Ectodermal cell (in vitro differentiated cells): ENCODE measurements at regions not wholly inside any gene's neighbourhood (a gene's known extent, or its start where the extent isn't known, plus 50 kb on each side); places are given as distances from the start of the nearest gene placed in this dataset.
"Not testable (repeated sequence)": the region's sequence is repeated elsewhere in the genome, so short reads cannot be mapped to it uniquely, and the experiment has no call there.

Source experiments
- H3K27ac ChIP-seq: 2 replicates; pipeline ENCODE4 v1.7.0; 2013; ENCODE audit warnings: mild to moderate bottlenecking, low read depth, low read length; ENCODE audit not compliant: insufficient read depth, poor library complexity, severe bottlenecking
- H3K27me3 ChIP-seq: 2 replicates; pipeline ENCODE4 v1.7.0; 2013; ENCODE audit warnings: mild to moderate bottlenecking, low read length; ENCODE audit not compliant: insufficient read depth, control insufficient read depth, poor library complexity, severe bottlenecking
- H3K36me3 ChIP-seq: one replicate; pipeline ENCODE4 v1.7.0; 2013; ENCODE audit warnings: low read length; ENCODE audit not compliant: control insufficient read depth, insufficient read depth
- H3K4me1 ChIP-seq: one replicate; pipeline ENCODE4 v1.7.0; 2013; ENCODE audit warnings: low read length; ENCODE audit not compliant: control insufficient read depth, insufficient read depth
- H3K4me3 ChIP-seq: 2 replicates; pipeline ENCODE4 v1.7.0; 2013; ENCODE audit warnings: low read depth, low read length, control low read depth; ENCODE audit not compliant: insufficient read depth
- H3K9me3 ChIP-seq: 2 replicates; pipeline ENCODE4 v1.7.0; 2013; ENCODE audit warnings: mild to moderate bottlenecking, low read length, moderate library complexity; ENCODE audit not compliant: control insufficient read depth
- WGBS, 2 experiments: methylation state at CpG; one replicate each; pipeline ENCODE4 v1.1.7; 2013; ENCODE audit warnings: missing lambda C conversion rate in 2 of 2; 5-methylcytosine and 5-hydroxymethylcytosine counted together

GRCh38 chr5:10898514-10898913, 137.5 kb upstream of the DAP start:
- H3K4me1 ChIP-seq, result peaks cover 12% of the 10 kb centered on the region
- H3K9me3 ChIP-seq, result no peaks in the 10 kb centered on the region
- H3K27me3 ChIP-seq, result no peaks in the 10 kb centered on the region
- no peak overlapping the region for H3K27ac ChIP-seq
- WGBS, 2 experiments, result 44 to 46% methylated on average over 4 of the region's 4 CpGs
- no peaks in the 10 kb centered on the region for H3K36me3 ChIP-seq
- H3K4me3 ChIP-seq, result no peak overlapping the region

DNA sequence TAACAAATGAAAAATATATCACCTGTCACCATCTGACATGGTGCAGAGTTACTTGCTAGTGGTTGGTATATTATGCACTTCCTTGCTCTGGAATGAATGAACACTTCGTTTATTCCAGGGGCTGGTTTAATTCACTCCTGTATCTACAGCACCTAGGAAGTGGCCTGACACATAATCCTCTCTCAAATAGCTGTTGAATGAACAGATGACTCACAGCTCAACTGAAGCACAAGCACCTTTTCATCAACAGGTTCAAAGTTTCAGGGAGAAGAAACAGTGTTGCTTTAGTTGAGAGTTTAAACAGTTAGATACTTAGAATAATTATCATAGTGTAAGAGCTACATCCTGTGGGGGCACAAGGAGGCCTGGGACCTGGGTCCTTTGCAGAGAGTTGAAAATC, 135.0 kb upstream of the DAP start:
- no peak overlapping the region for H3K4me3 ChIP-seq
- H3K9me3 ChIP-seq, result no peaks in the 10 kb centered on the region
- WGBS, 2 experiments, result 86 to 92% methylated on average over 1 of the region's 1 CpG
- H3K27ac ChIP-seq, result no peak overlapping the region
- peaks cover 12% of the 10 kb centered on the region for H3K4me1 ChIP-seq
- H3K36me3 ChIP-seq, result no peaks in the 10 kb centered on the region
- no peaks in the 10 kb centered on the region for H3K27me3 ChIP-seq

GRCh38 chr5:10894445-10895054, 133.5 kb upstream of the DAP start:
- WGBS, 2 experiments, result 78 to 83% methylated on average over 9 of the region's 9 CpGs
- Histone ChIP-seq H3K36me3 (no peaks in the 10 kb centered on the region), H3K9me3 (no peaks in the 10 kb centered on the region), H3K27ac (no peak overlapping the region), H3K4me1 (peaks cover 3% of the 10 kb centered on the region), H3K4me3 (no peak overlapping the region), H3K27me3 (no peaks in the 10 kb centered on the region)

- Histone ChIP-seq H3K4me3 (no peak overlapping the region), H3K27me3 (no peaks in the 10 kb centered on the region), H3K9me3 (no peaks in the 10 kb centered on the region), H3K27ac (no peak overlapping the region), H3K36me3 (no peaks in the 10 kb centered on the region), H3K4me1 (no peaks in the 10 kb centered on the region)
- 90 to 92% methylated on average over 4 of the region's 4 CpGs for WGBS, 2 experiments
These were observed 131.8 kb upstream of the DAP start for GRCh38 chr5:10892911-10893215.

DNA sequence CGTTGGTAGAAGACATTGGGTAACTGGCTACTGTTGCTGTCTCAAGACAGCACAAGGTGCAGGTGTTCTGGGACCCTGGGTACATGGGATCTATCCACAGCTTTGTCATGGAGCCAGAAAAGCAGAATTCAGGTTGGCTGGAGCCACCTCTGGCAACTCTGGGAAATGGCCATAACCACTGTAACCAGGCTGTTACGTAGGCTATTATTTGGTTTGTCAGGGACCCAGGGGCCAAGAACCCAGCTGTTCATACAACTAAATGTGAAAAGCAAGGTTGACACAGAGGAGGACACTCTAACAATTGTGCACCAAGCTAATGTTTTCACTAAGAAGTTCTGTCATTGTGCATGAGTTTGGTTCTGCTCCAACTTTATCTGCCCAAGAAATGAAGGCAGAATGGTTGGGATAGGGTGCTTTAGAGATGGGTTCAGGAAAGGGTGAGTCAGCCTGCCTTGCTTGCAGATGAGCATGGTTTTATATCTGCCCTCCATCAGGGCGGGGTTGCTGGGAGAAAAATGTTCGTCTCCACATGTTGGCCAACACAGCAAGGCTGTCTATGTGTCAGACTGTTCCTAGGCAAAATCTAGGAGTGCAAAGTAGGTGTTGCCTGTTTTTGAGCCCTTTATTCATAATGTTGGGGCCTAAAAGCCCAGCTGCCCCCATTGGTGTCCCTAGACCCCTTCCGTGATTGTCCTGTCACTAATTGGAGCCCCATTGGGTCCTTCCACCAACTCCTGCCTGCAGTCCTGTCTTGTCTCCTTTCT, 131.3 kb upstream of the DAP start:
- 92% methylated on average over 5 of the region's 5 CpGs for WGBS, 2 experiments
- H3K27me3 ChIP-seq, result no peaks in the 10 kb centered on the region

DNA sequence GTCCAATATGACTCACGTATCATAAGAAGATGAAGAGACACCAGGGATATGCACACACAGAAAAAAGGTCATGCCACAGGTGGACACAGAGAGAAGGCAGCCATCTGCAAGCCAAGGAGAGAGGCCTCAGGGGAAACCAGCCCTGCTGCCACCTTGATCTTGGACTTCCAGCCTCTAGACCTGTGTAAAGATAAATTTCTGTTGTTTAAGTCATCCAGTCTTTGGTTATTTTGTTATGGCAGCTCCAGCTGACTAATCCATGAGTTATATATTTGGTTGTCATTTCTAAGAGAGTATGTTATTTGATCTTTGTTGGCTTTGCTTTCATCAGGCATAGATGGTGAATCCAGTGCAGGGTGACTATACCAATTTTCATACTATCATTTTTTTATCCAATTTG, 130.2 kb upstream of the DAP start:
- no peaks in the 10 kb centered on the region for H3K27me3 ChIP-seq
- H3K27ac ChIP-seq, result no peak overlapping the region
- 79 to 91% methylated on average over 1 of the region's 1 CpG for WGBS, 2 experiments
- H3K4me3 ChIP-seq, result no peak overlapping the region
- no peaks in the 10 kb centered on the region for H3K36me3 ChIP-seq
- no peaks in the 10 kb centered on the region for H3K9me3 ChIP-seq
- no peaks in the 10 kb centered on the region for H3K4me1 ChIP-seq

More for the DNA sequence above, 131.3 kb upstream of the DAP start:
- Histone ChIP-seq H3K36me3 (no peaks in the 10 kb centered on the region), H3K4me1 (no peaks in the 10 kb centered on the region), H3K27ac (no peak overlapping the region), H3K9me3 (no peaks in the 10 kb centered on the region), H3K4me3 (no peak overlapping the region)

GRCh38 chr5:10886497-10886896, 125.5 kb upstream of the DAP start:
- Histone ChIP-seq H3K27ac (no peak overlapping the region), H3K4me1 (no peaks in the 10 kb centered on the region), H3K36me3 (no peaks in the 10 kb centered on the region), H3K27me3 (no peaks in the 10 kb centered on the region), H3K9me3 (no peaks in the 10 kb centered on the region), H3K4me3 (no peak overlapping the region)
- 100% methylated on average over 1 of the region's 2 CpGs; no CpG with 5 or more reads in 1 of the 2 experiments for WGBS, 2 experiments

- 76 to 78% methylated on average over 6 of the region's 6 CpGs for WGBS, 2 experiments
- Histone ChIP-seq H3K9me3 (no peaks in the 10 kb centered on the region), H3K27ac (no peak overlapping the region), H3K4me3 (no peak overlapping the region), H3K36me3 (no peaks in the 10 kb centered on the region), H3K27me3 (no peaks in the 10 kb centered on the region), H3K4me1 (no peaks in the 10 kb centered on the region)
These were observed 124.0 kb upstream of the DAP start for GRCh38 chr5:10885026-10885425.

- not testable (repeated sequence) for H3K27me3 ChIP-seq, H3K4me1 ChIP-seq, H3K9me3 ChIP-seq, H3K4me3 ChIP-seq, H3K27ac ChIP-seq, H3K36me3 ChIP-seq
- WGBS, 2 experiments, result 89 to 92% methylated on average over 2 of the region's 2 CpGs
These were observed 122.9 kb upstream of the DAP start for GRCh38 chr5:10883945-10884344.

GRCh38 chr5:10880934-10881333, 119.9 kb upstream of the DAP start:
- no peaks in the 10 kb centered on the region for H3K36me3 ChIP-seq
- H3K4me1 ChIP-seq, result no peaks in the 10 kb centered on the region
- H3K27me3 ChIP-seq, result no peaks in the 10 kb centered on the region
- H3K27ac ChIP-seq, result no peak overlapping the region
- no peaks in the 10 kb centered on the region for H3K9me3 ChIP-seq
- H3K4me3 ChIP-seq, result no peak overlapping the region
- WGBS, 2 experiments, result 91 to 93% methylated on average over 3 to 4 of the region's 4 CpGs
